Loucy (cell line): ENCODE measurements at regions not wholly inside any gene's neighbourhood (a gene's known extent, or its start where the extent isn't known, plus 50 kb on each side); places are given as distances from the start of the nearest gene placed in this dataset.

Experiments used
- H2AFZ ChIP-seq: fragments of 200-600 bp; sonication (generic); 2 replicates; pipeline ENCODE4 v1.6.0; 2016; ENCODE audit warnings: antibody characterized with exemption, mild to moderate bottlenecking, low read length, moderate library complexity
- H3F3A ChIP-seq: fragments of 200-600 bp; 2 replicates; pipeline ENCODE4 v1.6.0; 2016; ENCODE audit warnings: antibody characterized with exemption, low read depth, mild to moderate bottlenecking
- H3K27me3 ChIP-seq: fragments of 200-600 bp; sonication (generic); 2 replicates; pipeline ENCODE4 v1.6.1; 2014; ENCODE audit warnings: low read length, mild to moderate bottlenecking; ENCODE audit not compliant: insufficient read depth, poor library complexity, severe bottlenecking
- H3K36me3 ChIP-seq: fragments of 200-600 bp; sonication (generic); 2 replicates; pipeline ENCODE4 v1.6.1; 2016; ENCODE audit warnings: low read length; ENCODE audit not compliant: insufficient read depth
- H3K4me1 ChIP-seq: fragments of 200-600 bp; sonication (generic); 2 replicates; pipeline ENCODE4 v1.5.1; 2014; ENCODE audit warnings: low read length, mild to moderate bottlenecking; ENCODE audit not compliant: insufficient read depth, poor library complexity, severe bottlenecking
- H3K4me2 ChIP-seq: fragments of 200-600 bp; sonication (generic); 2 replicates; pipeline ENCODE4 v1.6.0; 2014; ENCODE audit warnings: antibody characterized with exemption, low read length, low read depth, mild to moderate bottlenecking; ENCODE audit not compliant: poor library complexity, severe bottlenecking
- H3K4me3 ChIP-seq: fragments of 200-600 bp; sonication (generic); 2 replicates; pipeline ENCODE4 v1.5.1; 2014; ENCODE audit warnings: low read length, mild to moderate bottlenecking, mixed read lengths; ENCODE audit not compliant: poor library complexity, severe bottlenecking
- H3K79me2 ChIP-seq: fragments of 200-600 bp; sonication (generic); 2 replicates; pipeline ENCODE4 v1.6.1; 2014; ENCODE audit warnings: low read length; ENCODE audit not compliant: insufficient read depth
- H3K9ac ChIP-seq: fragments of 200-600 bp; sonication (generic); 2 replicates; pipeline ENCODE4 v1.6.0; 2014; ENCODE audit warnings: mild to moderate bottlenecking, low read depth, low read length, moderate library complexity; ENCODE audit not compliant: poor library complexity, severe bottlenecking
- H3K9me2 ChIP-seq: fragments of 200-600 bp; sonication (generic); replicated peaks from 2 replicates; pipeline ENCODE4 v1.6.1; 2016; ENCODE audit warnings: low read depth, low read length, mixed read lengths
- H3K9me3 ChIP-seq: fragments of 200-600 bp; sonication (generic); 2 replicates; pipeline ENCODE4 v1.6.1; 2014; ENCODE audit warnings: mild to moderate bottlenecking, antibody characterized with exemption, low read length, low read depth; ENCODE audit not compliant: insufficient read depth
- H4K20me1 ChIP-seq: fragments of 200-600 bp; sonication (generic); 2 replicates; pipeline ENCODE4 v1.6.0; 2014; ENCODE audit warnings: antibody characterized with exemption, low read length, mild to moderate bottlenecking; ENCODE audit not compliant: insufficient read depth, poor library complexity, severe bottlenecking
- EZH2phosphoT487 ChIP-seq: fragments of 200-600 bp; IDR thresholded peaks from 2 replicates; pipeline ENCODE4 v1.6.1; 2018; ENCODE audit warnings: antibody characterized with exemption, mild to moderate bottlenecking, moderate library complexity, borderline replicate concordance
- TF ChIP-seq, protein P1 (sequence below): fragments of 200-600 bp; sonication (generic); conservative IDR thresholded peaks from 2 replicates; pipeline ENCODE4 v1.5.1; 2014; ENCODE audit warnings: mild to moderate bottlenecking, antibody characterized with exemption, low read length

DNA sequence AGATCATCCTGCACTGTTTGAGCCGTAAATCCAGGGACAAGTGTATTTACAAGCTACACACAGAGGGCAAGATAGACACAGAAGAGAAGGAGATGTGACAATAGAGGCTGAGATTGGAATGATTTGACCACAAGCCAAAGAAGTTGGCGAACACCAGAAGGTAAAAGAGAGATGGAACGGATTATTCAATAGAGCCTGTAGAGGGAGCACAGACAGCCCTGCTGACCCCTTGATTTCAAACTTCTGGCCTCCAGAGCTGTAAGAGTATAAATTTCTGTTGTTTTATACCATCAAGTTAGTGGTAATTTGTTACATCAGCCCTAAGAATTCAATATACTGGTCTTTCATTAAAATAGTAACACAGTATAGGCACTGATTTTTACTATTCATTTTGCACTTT, 447.8 kb downstream of the FAT4 start:
- Histone ChIP-seq H3K4me3 (no peak overlapping the region), H3K9ac (no peak overlapping the region), H3K36me3 (no peaks in the 10 kb centered on the region), H3K4me1 (no peaks in the 10 kb centered on the region), H3K79me2 (no peaks in the 10 kb centered on the region), H3F3A (no peaks in the 10 kb centered on the region), H2AFZ (no peak overlapping the region), H3K9me2 (no peaks in the 10 kb centered on the region), H3K27me3 (no peaks in the 10 kb centered on the region), H3K9me3 (no peaks in the 10 kb centered on the region), H4K20me1 (no peaks in the 10 kb centered on the region), H3K4me2 (no peak overlapping the region)
- TF ChIP-seq, protein P1, sequence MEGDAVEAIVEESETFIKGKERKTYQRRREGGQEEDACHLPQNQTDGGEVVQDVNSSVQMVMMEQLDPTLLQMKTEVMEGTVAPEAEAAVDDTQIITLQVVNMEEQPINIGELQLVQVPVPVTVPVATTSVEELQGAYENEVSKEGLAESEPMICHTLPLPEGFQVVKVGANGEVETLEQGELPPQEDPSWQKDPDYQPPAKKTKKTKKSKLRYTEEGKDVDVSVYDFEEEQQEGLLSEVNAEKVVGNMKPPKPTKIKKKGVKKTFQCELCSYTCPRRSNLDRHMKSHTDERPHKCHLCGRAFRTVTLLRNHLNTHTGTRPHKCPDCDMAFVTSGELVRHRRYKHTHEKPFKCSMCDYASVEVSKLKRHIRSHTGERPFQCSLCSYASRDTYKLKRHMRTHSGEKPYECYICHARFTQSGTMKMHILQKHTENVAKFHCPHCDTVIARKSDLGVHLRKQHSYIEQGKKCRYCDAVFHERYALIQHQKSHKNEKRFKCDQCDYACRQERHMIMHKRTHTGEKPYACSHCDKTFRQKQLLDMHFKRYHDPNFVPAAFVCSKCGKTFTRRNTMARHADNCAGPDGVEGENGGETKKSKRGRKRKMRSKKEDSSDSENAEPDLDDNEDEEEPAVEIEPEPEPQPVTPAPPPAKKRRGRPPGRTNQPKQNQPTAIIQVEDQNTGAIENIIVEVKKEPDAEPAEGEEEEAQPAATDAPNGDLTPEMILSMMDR: no peak
- TF ChIP-seq EZH2phosphoT487: no peak

DNA sequence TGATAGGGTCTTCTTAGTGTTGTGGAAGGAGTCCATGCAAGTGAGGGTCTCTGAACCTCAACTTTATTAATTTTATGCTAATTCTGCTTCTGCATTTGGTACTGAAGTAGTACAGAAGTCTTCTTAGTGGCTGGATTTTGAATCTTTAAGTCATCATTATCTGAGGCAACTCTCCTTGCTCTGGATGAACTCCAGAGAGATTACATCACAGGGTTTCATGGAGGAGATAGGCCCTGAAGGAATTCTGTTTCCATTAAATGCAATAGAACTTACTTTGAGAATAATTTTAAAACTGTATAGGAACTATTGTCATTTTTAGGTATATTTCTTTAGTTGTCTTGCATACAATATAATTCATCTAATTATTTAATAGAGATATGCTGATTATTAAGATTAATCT, 451.2 kb downstream of the FAT4 start:
- Histone ChIP-seq H3K9me3 (no peaks in the 10 kb centered on the region), H3K27me3 (no peaks in the 10 kb centered on the region), H4K20me1 (no peaks in the 10 kb centered on the region), H3K4me2 (no peak overlapping the region), H3K4me3 (no peak overlapping the region), H3K36me3 (no peaks in the 10 kb centered on the region), H3K4me1 (no peaks in the 10 kb centered on the region), H3K9me2 (no peaks in the 10 kb centered on the region), H2AFZ (no peak overlapping the region), H3K79me2 (no peaks in the 10 kb centered on the region), H3F3A (no peaks in the 10 kb centered on the region), H3K9ac (no peak overlapping the region)
- TF ChIP-seq, protein P1: no peak
- no peak for TF ChIP-seq EZH2phosphoT487

DNA sequence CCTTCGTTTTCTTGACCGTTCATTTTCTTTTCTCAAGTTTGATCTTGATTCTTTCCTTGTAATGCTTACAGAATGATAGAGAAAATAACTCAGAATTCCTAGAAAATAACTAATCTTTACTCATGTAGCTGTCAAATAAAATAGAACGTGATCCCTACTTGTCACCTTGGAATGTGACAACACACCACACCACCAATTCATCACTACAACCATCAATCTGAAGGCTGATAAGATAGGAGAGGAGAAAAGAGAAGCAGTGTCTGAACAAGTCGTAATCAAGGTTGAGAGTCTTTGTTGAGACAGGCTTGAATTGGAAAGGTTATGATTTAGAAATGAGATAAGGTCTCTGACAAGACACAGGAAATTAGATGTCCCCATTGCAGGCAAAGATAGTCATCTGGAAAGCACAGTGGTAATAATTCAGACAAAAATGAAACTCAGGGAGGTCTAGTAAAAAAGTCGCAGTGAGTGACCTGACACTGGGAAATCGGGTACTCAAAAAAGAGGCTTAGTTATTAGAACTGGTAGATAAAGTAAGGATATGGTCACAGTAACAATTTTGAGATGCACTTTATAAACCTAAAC, 456.2 kb downstream of the FAT4 start:
- no peaks in the 10 kb centered on the region for H3K9me2 ChIP-seq

More for the DNA sequence above, 456.2 kb downstream of the FAT4 start:
- no peaks in the 10 kb centered on the region for H3F3A ChIP-seq
- H4K20me1 ChIP-seq: no peaks in the 10 kb centered on the region
- no peaks in the 10 kb centered on the region for H3K27me3 ChIP-seq
- H3K9me3 ChIP-seq: no peaks in the 10 kb centered on the region
- no peak overlapping the region for H2AFZ ChIP-seq
- H3K4me2 ChIP-seq: no peak overlapping the region
- H3K4me3 ChIP-seq: no peak overlapping the region
- TF ChIP-seq, protein P1: no peak
- TF ChIP-seq EZH2phosphoT487: no peak
- H3K79me2 ChIP-seq: no peaks in the 10 kb centered on the region
- H3K9ac ChIP-seq: no peak overlapping the region
- H3K4me1 ChIP-seq: no peaks in the 10 kb centered on the region
- no peaks in the 10 kb centered on the region for H3K36me3 ChIP-seq
